ENCODE measurements at regions not wholly inside any gene's neighbourhood (a gene's known extent, or its start where the extent isn't known, plus 50 kb on each side); places are given as distances from the start of the nearest gene placed in this dataset.

GRCh38 chr2:142757111-142757510 is 120.4 kb upstream of the KYNU start:
- TF ChIP-seq POLR2AphosphoS5 (IDR thresholded peaks at IDR 0.05; ENCODE audit: low read depth): no peak
- TF ChIP-seq GABPA (IDR thresholded peaks at IDR 0.05; ENCODE audit: low read depth): no peak
- no peak for TF ChIP-seq CTCF (IDR thresholded peaks at IDR 0.05; ENCODE audit: insufficient read depth, low read length)
- no peak for TF ChIP-seq REST (IDR thresholded peaks at IDR 0.05; ENCODE audit: insufficient replicate concordance, low read depth)
- TF ChIP-seq SPI1 (IDR thresholded peaks at IDR 0.05; ENCODE audit: borderline replicate concordance, low read depth): no peak
- no peak for DNase-seq (ENCODE audit: low read depth in 1 of 2, low spot score in 1 of 2)
- Histone ChIP-seq H3K27ac (replicated peaks) (no peak overlapping the region), H3K27me3 (ENCODE audit: insufficient read depth, poor library complexity, severe bottlenecking) (no peaks in the 10 kb centered on the region), H3K4me3 (replicated peaks; ENCODE audit: insufficient read depth, low read length) (no peak overlapping the region)

- H3K27me3 ChIP-seq (ENCODE audit: insufficient read depth, poor library complexity, severe bottlenecking): no peaks in the 10 kb centered on the region
- no peak overlapping the region for H3K27ac ChIP-seq (replicated peaks)
- TF ChIP-seq GABPA (IDR thresholded peaks at IDR 0.05; ENCODE audit: low read depth) (no peak), REST (IDR thresholded peaks at IDR 0.05; ENCODE audit: insufficient replicate concordance, low read depth) (no peak), SPI1 (IDR thresholded peaks at IDR 0.05; ENCODE audit: borderline replicate concordance, low read depth) (no peak), CTCF (IDR thresholded peaks at IDR 0.05; ENCODE audit: insufficient read depth, low read length) (no peak), POLR2AphosphoS5 (IDR thresholded peaks at IDR 0.05; ENCODE audit: low read depth) (no peak)
- H3K4me3 ChIP-seq (replicated peaks; ENCODE audit: insufficient read depth, low read length): no peak overlapping the region
- no peak for DNase-seq (ENCODE audit: low read depth in 1 of 2, low spot score in 1 of 2)
These were observed 121.0 kb upstream of the KYNU start for GRCh38 chr2:142756430-142756829.

- no peak for TF ChIP-seq REST (IDR thresholded peaks at IDR 0.05; ENCODE audit: insufficient replicate concordance, low read depth)
- TF ChIP-seq GABPA (IDR thresholded peaks at IDR 0.05; ENCODE audit: low read depth): no peak
- no peak for TF ChIP-seq SPI1 (IDR thresholded peaks at IDR 0.05; ENCODE audit: borderline replicate concordance, low read depth)
- TF ChIP-seq POLR2AphosphoS5 (IDR thresholded peaks at IDR 0.05; ENCODE audit: low read depth): no peak
- TF ChIP-seq CTCF (IDR thresholded peaks at IDR 0.05; ENCODE audit: insufficient read depth, low read length): no peak
- no peak for DNase-seq (ENCODE audit: low read depth in 1 of 2, low spot score in 1 of 2)
- H3K27ac ChIP-seq (replicated peaks): no peak overlapping the region
- no peak overlapping the region for H3K4me3 ChIP-seq (replicated peaks; ENCODE audit: insufficient read depth, low read length)
- H3K27me3 ChIP-seq (ENCODE audit: insufficient read depth, poor library complexity, severe bottlenecking): no peaks in the 10 kb centered on the region
These were observed 122.3 kb upstream of the KYNU start for GRCh38 chr2:142755191-142755590.

All from HL-60 (cell line).